Thoracic aorta (tissue), 2 donors: ENCODE measurements at regions not wholly inside any gene's neighbourhood (a gene's known extent, or its start where the extent isn't known, plus 50 kb on each side); places are given as distances from the start of the nearest gene placed in this dataset.

Experiments used
- ATAC-seq: fragments of 150-250 bp; one replicate; pipeline ENCODE4 v1.8.0; 2017; ENCODE audit warnings: low read depth; ENCODE audit not compliant: insufficient number of reproducible peaks, low FRiP score
- DNase-seq: peaks from one replicate; pipeline ENCODE4 v3.0.0-alpha.2; 2020; ENCODE audit warnings: low spot score
- H3K27ac ChIP-seq, 2 donors: fragments of 200-600 bp; sonication (generic); 1 replicate in 1 of 2; 2 replicates in 1 of 2; pipeline ENCODE4 v1.5.1; 2016; ENCODE audit warnings: mild to moderate bottlenecking in 2 of 2, moderate library complexity in 2 of 2
- H3K27me3 ChIP-seq: fragments of 200-600 bp; sonication (generic); replicated peaks from 2 replicates; pipeline ENCODE4 v1.6.0; 2016; ENCODE audit warnings: mild to moderate bottlenecking; ENCODE audit not compliant: insufficient read depth
- H3K36me3 ChIP-seq: fragments of 200-600 bp; sonication (generic); one replicate; pipeline ENCODE4 v1.5.1; 2016
- H3K4me1 ChIP-seq, 2 donors: fragments of 200-600 bp; sonication (generic); 1 replicate in 1 of 2; 2 replicates in 1 of 2; pipeline versions ENCODE4 v1.5.1 to v1.6.0; 2016; ENCODE audit warnings: low read depth in 2 of 2, mild to moderate bottlenecking in 1 of 2; ENCODE audit not compliant: control insufficient read depth in 1 of 2
- H3K4me3 ChIP-seq: fragments of 200-600 bp; sonication (generic); 2 replicates; pipeline ENCODE4 v1.5.1; 2016; ENCODE audit warnings: mild to moderate bottlenecking
- H3K9me3 ChIP-seq: fragments of 200-600 bp; sonication (generic); 2 replicates; pipeline ENCODE4 v1.5.1; 2016
- TF ChIP-seq, protein P1 (sequence below): fragments of 200-600 bp; sonication (generic); IDR thresholded peaks from one replicate; pipeline ENCODE4 v1.5.1; 2019; ENCODE audit warnings: antibody characterized with exemption

- Histone ChIP-seq H3K27me3 (no peaks in the 10 kb centered on the region), H3K4me3 (no peak overlapping the region), H3K36me3 (no peaks in the 10 kb centered on the region), H3K27ac (no peak overlapping the region), H3K4me1 (no peaks in the 10 kb centered on the region), H3K9me3 (no peaks in the 10 kb centered on the region)
- ATAC-seq, result no peak
- DNase-seq, result no peak
- TF ChIP-seq, protein P1, sequence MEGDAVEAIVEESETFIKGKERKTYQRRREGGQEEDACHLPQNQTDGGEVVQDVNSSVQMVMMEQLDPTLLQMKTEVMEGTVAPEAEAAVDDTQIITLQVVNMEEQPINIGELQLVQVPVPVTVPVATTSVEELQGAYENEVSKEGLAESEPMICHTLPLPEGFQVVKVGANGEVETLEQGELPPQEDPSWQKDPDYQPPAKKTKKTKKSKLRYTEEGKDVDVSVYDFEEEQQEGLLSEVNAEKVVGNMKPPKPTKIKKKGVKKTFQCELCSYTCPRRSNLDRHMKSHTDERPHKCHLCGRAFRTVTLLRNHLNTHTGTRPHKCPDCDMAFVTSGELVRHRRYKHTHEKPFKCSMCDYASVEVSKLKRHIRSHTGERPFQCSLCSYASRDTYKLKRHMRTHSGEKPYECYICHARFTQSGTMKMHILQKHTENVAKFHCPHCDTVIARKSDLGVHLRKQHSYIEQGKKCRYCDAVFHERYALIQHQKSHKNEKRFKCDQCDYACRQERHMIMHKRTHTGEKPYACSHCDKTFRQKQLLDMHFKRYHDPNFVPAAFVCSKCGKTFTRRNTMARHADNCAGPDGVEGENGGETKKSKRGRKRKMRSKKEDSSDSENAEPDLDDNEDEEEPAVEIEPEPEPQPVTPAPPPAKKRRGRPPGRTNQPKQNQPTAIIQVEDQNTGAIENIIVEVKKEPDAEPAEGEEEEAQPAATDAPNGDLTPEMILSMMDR, result no peak
These were observed 877.3 kb downstream of the KCNJ18 start for GRCh38 chr17:22569459-22570143.

DNA sequence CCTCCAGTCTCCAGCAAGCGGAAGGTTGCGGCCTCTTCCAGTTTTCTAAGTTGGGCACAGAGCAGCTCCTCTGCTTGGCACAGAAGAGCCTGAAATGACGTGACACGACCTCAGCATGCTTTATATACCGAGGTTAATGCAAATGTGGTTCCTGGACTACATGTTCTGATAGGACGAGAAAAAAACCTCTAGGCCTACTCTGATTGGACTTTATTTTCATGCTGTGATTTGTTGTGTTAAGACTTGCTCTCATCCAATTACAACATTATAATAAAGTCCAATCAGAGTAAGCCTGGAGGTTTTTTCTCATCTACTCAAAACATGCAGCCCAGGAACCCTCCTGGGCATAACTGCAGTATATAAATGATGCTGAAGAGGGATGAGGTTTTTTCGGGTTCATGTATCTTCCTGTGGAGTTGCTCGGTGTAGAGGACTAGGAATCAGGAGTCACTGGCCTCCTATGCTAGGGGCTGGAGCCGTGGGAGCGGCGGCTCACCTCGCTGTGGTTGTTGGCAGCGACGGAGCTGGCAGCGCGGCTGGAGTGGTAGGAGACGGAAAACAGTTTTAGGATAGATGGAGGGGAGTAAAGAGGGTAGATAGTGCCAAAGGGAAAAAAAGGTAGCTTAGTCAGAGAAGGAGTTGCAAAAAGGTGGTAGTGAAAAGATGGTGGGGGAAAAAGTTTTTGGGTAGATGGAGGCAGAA lies 878.0 kb downstream of the KCNJ18 start:
- H3K27ac ChIP-seq, result no peak overlapping the region
- H3K9me3 ChIP-seq, result no peaks in the 10 kb centered on the region
- ATAC-seq, result no peak
- TF ChIP-seq, protein P1, result no peak
- no peaks in the 10 kb centered on the region for H3K4me1 ChIP-seq
- no peak overlapping the region for H3K4me3 ChIP-seq
- no peak for DNase-seq
- H3K36me3 ChIP-seq, result no peaks in the 10 kb centered on the region
- no peaks in the 10 kb centered on the region for H3K27me3 ChIP-seq

DNA sequence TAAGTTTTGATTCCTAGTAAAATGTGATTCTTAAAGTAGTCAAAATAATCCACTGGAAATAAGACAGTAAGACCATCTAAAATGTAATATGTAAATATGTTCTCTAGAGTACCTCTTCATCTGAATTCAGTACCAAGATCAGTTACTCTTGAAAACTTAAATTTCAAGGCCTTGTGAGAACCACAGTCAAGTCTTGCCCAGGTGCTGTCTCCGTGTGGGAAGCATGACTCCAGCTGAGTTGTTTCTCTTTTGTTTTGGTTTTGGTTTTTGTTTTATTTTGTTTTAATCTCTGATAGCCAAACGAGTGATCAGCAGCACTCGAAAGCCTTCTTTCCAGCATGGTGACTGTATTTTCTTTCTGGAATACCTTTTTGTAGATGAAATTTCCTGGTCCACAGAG lies 907.0 kb downstream of the KCNJ18 start:
- no peaks in the 10 kb centered on the region for H3K9me3 ChIP-seq
- no peaks in the 10 kb centered on the region for H3K36me3 ChIP-seq
- ATAC-seq (no peak), DNase-seq (no peak)
- no peaks in the 10 kb centered on the region for H3K4me1 ChIP-seq
- H3K27ac ChIP-seq, result no peak overlapping the region
- no peaks in the 10 kb centered on the region for H3K27me3 ChIP-seq
- no peak overlapping the region for H3K4me3 ChIP-seq
- TF ChIP-seq, protein P1, result no peak

DNA sequence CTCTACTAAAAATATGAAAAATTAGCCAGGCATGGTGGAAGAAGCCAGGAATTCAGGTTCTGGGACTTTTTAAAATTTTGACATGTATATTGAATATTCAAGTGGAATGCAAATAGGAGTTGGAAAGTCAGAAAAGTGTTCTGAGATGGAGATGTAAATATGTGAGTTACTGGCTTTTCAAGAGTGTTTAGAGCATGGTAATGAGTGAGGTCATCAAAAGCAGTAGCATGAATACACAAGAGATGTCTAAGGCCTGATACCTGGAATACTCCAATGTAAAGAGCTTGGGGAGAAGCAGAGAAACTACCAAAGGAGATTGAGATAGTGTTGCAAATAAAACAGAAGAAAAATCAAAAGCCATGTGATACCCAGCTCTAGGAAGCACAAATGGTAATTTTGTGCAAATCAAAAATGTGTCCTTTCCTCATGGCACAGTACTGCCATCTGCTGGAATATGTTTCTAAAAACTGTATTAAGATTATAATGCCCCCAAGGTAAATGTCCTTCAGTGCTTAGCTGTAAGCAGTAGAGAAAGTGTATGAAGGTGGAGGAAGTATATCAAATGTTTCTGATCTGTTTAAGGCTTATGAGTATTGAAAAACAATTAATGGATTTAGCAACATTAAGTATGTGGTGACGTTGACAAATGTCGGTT lies 908.4 kb downstream of the KCNJ18 start:
- ATAC-seq (no peak), DNase-seq (no peak)
- Histone ChIP-seq H3K4me3 (no peak overlapping the region), H3K27ac (no peak overlapping the region), H3K9me3 (no peaks in the 10 kb centered on the region), H3K27me3 (no peaks in the 10 kb centered on the region), H3K36me3 (no peaks in the 10 kb centered on the region), H3K4me1 (no peaks in the 10 kb centered on the region)
- TF ChIP-seq, protein P1, result no peak
